HG03039 (cell line): ENCODE measurements at regions not wholly inside any gene's neighbourhood (a gene's known extent, or its start where the extent isn't known, plus 50 kb on each side); places are given as distances from the start of the nearest gene placed in this dataset.
A peak's percentile ranks its signal among the peaks of the same experiment; 100 is the strongest.

Experiments
- ATAC-seq: cut with Tn5 transposase; IDR thresholded peaks from one replicate; pipeline ENCODE4 v1.9.1; 2021; ENCODE audit warnings: mild to moderate bottlenecking, moderate library complexity; ENCODE audit not compliant: unreplicated experiment

DNA sequence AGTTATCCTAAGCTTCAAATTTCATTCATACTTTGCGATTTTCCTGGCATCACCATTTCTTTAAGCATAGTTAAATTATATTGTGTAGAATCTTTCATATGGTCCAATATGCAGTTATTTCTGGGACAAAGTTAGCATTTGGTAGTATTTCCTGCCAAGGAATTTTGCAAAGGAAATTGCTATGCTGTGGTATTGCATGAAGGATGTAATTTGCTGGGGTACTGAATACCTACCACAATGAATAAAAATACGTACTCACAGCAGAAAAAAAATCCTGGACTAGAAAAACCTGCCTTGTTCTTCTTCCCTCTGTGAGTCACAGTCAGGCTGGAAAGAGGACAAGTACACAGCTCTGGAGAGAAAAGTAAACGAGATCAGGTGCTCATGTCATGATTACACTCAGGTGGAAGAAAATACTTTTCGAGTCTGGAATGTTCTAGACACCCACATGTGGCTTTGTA, 241.2 kb downstream of the PTBP2 start:
- ATAC-seq = no peak

GRCh38 chr1:96964761-96965160, 243.2 kb downstream of the PTBP2 start:
- ATAC-seq = no peak

- peak; percentile 88 for ATAC-seq
These were observed 245.1 kb downstream of the PTBP2 start for GRCh38 chr1:96966536-96967138.

GRCh38 chr1:96967311-96967710, 245.7 kb downstream of the PTBP2 start:
- no peak for ATAC-seq

GRCh38 chr1:96968541-96968940, 247.0 kb downstream of the PTBP2 start:
- no peak for ATAC-seq

DNA sequence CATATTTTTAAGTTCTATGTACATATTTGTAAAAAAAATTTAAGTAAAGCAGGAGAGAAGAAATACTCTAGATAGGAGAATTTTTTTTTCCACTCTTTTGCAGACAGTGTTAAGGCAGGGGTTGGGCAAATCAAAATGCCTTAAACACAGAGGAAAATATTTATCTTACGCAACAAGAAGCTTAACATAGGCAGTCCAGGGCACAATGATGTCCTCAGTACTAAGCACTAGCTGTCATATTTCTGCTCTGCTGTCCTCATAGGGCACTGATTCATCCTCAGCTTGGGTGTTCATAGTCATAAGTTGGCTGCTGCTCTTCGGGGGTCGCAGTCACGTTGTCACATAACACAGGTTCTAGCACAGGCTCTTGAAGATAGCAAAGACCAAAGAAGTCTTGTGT, 247.4 kb downstream of the PTBP2 start:
- no peak for ATAC-seq

GRCh38 chr1:96969656-96970163, 248.1 kb downstream of the PTBP2 start:
- ATAC-seq = no peak

DNA sequence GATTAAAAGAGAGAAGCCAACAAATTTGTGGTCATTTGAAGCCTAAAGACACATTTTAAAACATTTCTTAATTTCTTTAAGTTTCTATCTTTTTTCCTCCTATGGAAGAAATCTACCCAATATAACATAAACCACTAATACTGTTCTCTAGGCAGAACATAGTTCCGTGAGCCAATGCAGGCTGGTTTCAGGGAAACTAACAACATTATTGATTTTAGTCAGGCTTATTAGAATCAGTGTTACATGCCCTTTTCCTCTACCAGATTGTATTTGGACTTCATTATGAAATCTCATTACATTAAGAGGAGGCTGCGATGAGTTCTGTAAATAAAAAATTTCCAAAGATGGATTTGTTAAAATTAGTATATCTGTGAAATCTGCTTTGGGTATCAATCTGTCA, 249.9 kb downstream of the PTBP2 start:
- no peak for ATAC-seq

GRCh38 chr1:96971849-96972602, 250.4 kb downstream of the PTBP2 start:
- no peak for ATAC-seq

- no peak for ATAC-seq
These were observed 252.0 kb downstream of the PTBP2 start for GRCh38 chr1:96973605-96974004.

DNA sequence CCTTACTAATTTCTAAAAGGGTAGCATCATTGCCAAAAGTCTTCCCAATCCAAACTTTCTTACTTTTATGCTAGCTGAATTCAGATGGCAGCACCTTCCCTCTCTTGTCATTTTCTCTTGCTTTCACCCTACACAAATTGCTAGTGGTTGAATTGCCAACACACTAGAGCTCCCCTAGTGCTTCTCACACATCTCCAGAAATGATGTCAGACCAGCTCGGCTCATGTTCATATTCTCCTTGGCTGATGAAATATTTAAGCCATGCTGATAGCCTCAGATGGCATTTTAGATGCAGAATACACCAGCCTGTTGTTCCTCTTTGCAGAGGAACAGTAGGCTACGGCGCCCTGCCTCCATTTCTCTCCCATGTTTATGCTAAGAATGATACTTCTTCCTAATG, 256.9 kb downstream of the PTBP2 start:
- ATAC-seq = no peak

GRCh38 chr1:96978901-96979300, 257.3 kb downstream of the PTBP2 start:
- no peak for ATAC-seq

DNA sequence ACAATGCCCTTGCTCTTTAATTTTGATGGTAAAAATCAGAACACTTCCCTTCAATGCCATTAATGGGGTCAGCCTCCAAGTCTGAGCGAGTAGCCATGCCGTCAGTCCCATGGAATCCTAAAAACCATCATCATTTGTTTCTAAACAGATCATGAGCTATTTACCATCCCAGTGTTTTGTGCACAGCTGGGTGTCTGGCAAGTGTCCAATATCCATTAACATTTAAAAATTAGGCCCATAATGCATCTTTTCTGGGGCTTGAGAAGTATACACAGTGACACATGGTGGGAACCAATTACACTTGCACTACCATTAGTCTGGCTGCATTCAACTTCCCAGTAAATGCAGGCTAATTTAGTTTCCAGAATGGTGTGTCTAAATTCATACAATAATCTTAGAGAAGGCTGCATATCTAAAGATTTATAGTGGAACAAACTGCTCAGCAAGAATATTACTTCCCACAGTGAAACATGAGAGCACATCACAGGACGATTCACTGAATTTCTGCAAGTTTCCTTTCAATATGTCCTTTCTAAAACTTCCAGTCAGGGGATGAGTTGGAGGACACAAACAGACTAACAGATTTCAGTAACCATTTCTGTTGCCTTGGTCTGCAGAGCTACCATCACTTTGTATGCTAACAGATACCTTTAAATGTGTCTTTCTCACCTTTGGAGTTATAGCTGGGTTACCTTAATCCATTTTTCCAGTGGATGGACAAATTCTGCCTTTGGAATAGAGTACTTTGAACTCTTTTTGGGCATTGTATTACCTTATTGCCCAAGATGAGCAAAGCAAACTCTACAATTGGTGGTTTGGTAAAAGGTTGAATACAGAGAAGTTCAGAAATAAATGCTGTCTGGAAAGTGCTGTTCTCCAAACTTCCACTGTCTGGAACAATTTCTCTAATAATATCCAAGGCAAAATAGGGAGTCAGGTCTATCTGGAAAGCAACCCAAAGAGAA, 258.0 kb downstream of the PTBP2 start:
- no peak for ATAC-seq

DNA sequence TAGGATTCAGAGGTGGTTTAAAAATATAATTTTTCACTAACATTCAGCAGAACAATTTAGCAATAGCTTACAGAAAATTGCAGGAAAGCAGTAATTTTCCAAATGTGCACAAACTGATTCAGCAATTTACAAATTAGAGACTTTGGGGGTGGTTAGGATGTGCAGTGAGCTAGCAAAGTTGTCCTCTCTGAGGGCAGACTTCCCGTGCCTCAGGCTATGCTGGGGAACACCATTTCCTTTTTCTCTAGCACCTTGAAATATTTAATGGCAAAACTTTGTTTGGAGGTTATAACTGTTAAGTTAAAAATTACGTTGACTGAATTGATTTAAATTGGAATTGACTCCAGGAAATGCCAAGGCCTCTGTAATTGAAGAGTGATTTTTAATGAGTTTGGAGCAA, 258.9 kb downstream of the PTBP2 start:
- ATAC-seq = no peak

DNA sequence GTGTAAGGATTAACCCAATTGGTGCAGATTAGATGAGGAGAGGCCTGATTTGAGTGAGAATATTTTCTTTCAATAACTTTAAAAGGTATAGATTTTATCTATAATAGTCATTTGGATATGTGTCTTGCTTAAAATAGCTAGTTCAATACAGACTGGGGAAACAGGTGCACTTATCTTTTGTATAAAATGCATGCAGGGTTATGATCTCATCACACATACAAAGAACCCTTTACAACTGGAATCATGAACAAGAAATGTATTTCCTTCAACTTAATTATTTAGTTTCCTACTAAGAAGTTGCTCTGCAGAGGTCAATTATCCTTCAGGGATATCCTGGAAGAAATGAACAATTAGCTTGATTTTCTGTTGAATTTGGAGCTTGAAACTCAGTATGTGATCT, 259.6 kb downstream of the PTBP2 start:
- no peak for ATAC-seq

GRCh38 chr1:96982118-96982517, 260.5 kb downstream of the PTBP2 start:
- no peak for ATAC-seq

- no peak for ATAC-seq
These were observed 262.3 kb downstream of the PTBP2 start for GRCh38 chr1:96983866-96984265.

DNA sequence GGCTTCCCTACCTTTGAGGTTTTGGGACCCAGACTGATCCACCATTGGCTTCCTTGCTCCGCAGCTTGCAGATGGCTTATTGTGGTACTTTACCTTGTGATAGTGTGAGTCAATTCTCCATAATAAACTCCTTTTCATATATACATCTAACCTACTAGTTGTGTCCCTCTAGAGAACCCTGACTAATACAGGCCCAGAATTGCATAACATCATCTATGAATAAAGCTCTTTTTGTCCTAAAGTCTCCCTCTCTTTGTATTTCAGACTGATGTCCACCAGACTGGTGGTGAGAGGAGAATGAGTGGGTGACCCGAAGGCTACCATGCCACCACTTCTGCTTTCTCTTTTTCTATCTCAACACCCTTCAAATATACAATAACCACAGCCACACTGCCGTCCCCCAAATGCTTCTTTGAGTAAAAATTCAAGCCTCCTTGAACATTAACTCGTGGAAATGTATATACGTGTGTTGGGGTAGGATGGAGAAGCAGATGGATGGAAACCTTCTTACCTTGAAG, 265.7 kb downstream of the PTBP2 start:
- ATAC-seq = no peak

DNA sequence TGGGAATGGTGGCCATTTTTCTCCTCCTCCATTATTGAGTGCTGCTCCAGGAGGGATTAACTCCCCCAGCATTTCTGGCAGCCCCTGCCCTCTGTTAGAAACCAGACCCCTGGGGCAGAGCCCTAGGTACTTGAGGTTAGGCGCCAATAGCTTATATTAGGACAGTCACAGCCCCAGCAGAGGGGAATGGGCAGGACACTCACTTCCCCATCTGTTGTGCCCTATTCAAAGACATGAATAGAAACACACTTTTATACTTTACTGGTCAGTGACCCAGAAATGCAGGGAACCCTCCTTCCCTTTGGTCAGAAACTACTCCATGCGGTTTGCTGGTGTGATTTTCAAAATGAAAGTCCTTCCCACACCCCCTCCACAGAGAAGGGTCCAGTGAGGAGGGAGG, 267.7 kb downstream of the PTBP2 start:
- no peak for ATAC-seq

DNA sequence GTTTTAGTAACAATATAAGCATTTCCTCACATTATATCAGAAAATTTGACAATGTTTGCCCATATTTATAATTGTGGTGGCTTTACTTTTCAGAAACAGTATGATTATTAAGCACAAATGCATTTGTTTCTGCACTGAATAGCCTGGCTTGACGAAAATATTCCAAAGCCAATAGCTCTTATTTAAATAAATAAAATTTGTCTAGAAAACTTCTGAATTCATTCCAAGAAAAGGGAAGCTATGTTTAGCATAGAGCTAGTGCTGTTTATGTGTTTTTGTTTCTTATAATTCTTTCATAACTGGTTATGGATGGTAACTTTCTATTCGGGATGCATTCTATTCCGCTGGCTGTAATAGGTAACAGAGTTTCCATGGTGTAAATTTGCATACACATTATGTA, 268.6 kb downstream of the PTBP2 start:
- no peak for ATAC-seq

- no peak for ATAC-seq
These were observed 269.7 kb downstream of the PTBP2 start for GRCh38 chr1:96991261-96991660.
